Activated CD8-positive, alpha-beta memory T cell treated with anti-CD3 and anti-CD28 coated beads for 48 hours (primary cell): ENCODE measurements at regions not wholly inside any gene's neighbourhood (a gene's known extent, or its start where the extent isn't known, plus 50 kb on each side); places are given as distances from the start of the nearest gene placed in this dataset.

ENCODE experiments used
- DNase-seq, 3 experiments: peaks; one replicate each; pipeline ENCODE4 v3.0.0-alpha.2; 2020; ENCODE audit warnings: low read depth in 2 of 3, low spot score in 2 of 3

GRCh38 chr2:17083902-17084301 lies 418.3 kb upstream of the CYRIA start:
- no peak for DNase-seq

GRCh38 chr2:17079262-17079661 lies 413.6 kb upstream of the CYRIA start:
- no peak for DNase-seq

- DNase-seq = no peak
Measured at GRCh38 chr2:17076533-17076932, 410.9 kb upstream of the CYRIA start.

- no peak for DNase-seq
Measured at GRCh38 chr2:17070711-17071110, 405.1 kb upstream of the CYRIA start.

- DNase-seq = no peak
Measured at GRCh38 chr2:17069564-17069963, 403.9 kb upstream of the CYRIA start.

- DNase-seq = no peak
Measured at GRCh38 chr2:17068021-17068420, 402.4 kb upstream of the CYRIA start.

GRCh38 chr2:17065536-17065935 lies 399.9 kb upstream of the CYRIA start:
- DNase-seq = no peak

- DNase-seq = no peak
Measured at GRCh38 chr2:17061028-17061427, 395.4 kb upstream of the CYRIA start.

- DNase-seq = no peak
Measured at GRCh38 chr2:17059458-17059857, 393.8 kb upstream of the CYRIA start.

GRCh38 chr2:17058772-17059402 lies 393.3 kb upstream of the CYRIA start:
- DNase-seq = no peak

- DNase-seq = no peak
Measured at GRCh38 chr2:17057109-17058017, 391.7 kb upstream of the CYRIA start.

GRCh38 chr2:17056236-17056635 lies 390.6 kb upstream of the CYRIA start:
- DNase-seq = no peak

GRCh38 chr2:17052001-17052400 lies 386.4 kb upstream of the CYRIA start:
- DNase-seq = no peak

- no peak for DNase-seq
Measured at GRCh38 chr2:17051538-17051937, 385.9 kb upstream of the CYRIA start.

GRCh38 chr2:17043173-17043572 lies 377.5 kb upstream of the CYRIA start:
- DNase-seq = no peak

GRCh38 chr2:17036361-17036760 lies 370.7 kb upstream of the CYRIA start:
- no peak for DNase-seq

GRCh38 chr2:17035010-17035409 lies 369.4 kb upstream of the CYRIA start:
- DNase-seq = no peak

GRCh38 chr2:17030047-17030446 lies 364.4 kb upstream of the CYRIA start:
- DNase-seq = no peak

- DNase-seq = no peak
Measured at GRCh38 chr2:17012297-17012696, 346.7 kb upstream of the CYRIA start.

GRCh38 chr2:17010104-17010503 lies 344.5 kb upstream of the CYRIA start:
- no peak for DNase-seq

GRCh38 chr2:17000184-17000482 lies 334.5 kb upstream of the CYRIA start:
- DNase-seq = no peak

- DNase-seq = no peak
Measured at GRCh38 chr2:16999347-17000183, 333.9 kb upstream of the CYRIA start.
